H9 (cell line): ENCODE measurements at regions not wholly inside any gene's neighbourhood (a gene's known extent, or its start where the extent isn't known, plus 50 kb on each side); places are given as distances from the start of the nearest gene placed in this dataset.

Experiments used
- DNase-seq: peaks from one replicate; pipeline ENCODE4 v3.0.0-alpha.2; 2017
- H2AFZ ChIP-seq: one replicate; pipeline ENCODE4 v1.6.1; 2013; ENCODE audit warnings: mild to moderate bottlenecking, low read length, control low read depth, moderate library complexity
- H2AK5ac ChIP-seq: 2 replicates; pipeline ENCODE4 v1.6.1; 2013; ENCODE audit warnings: low read length, control low read depth, mixed read lengths; ENCODE audit not compliant: insufficient read length
- H2BK120ac ChIP-seq: one replicate; pipeline ENCODE4 v1.6.1; 2013; ENCODE audit warnings: low read depth, mild to moderate bottlenecking, low read length, control low read depth, inconsistent platforms; ENCODE audit not compliant: poor library complexity, severe bottlenecking
- H2BK12ac ChIP-seq: 2 replicates; pipeline ENCODE4 v1.6.1; 2013; ENCODE audit warnings: low read length, control low read depth, mixed read lengths, low read depth; ENCODE audit not compliant: insufficient read length
- H2BK15ac ChIP-seq: 2 replicates; pipeline ENCODE4 v1.6.1; 2013; ENCODE audit warnings: low read depth, low read length, control low read depth
- H2BK20ac ChIP-seq: one replicate; pipeline ENCODE4 v1.6.1; 2013; ENCODE audit warnings: low read depth, mild to moderate bottlenecking, low read length, control low read depth, inconsistent platforms; ENCODE audit not compliant: poor library complexity, severe bottlenecking
- H2BK5ac ChIP-seq: 2 replicates; pipeline ENCODE4 v1.6.1; 2013; ENCODE audit warnings: low read length, control low read depth, mixed read lengths; ENCODE audit not compliant: insufficient read length
- H3K14ac ChIP-seq: 2 replicates; pipeline ENCODE4 v1.6.1; 2013; ENCODE audit warnings: low read length, control low read depth; ENCODE audit not compliant: insufficient read depth
- H3K18ac ChIP-seq: 2 replicates; pipeline ENCODE4 v1.6.1; 2013; ENCODE audit warnings: low read depth, mild to moderate bottlenecking, mixed read lengths, low read length, control low read depth; ENCODE audit not compliant: insufficient read length
- H3K23ac ChIP-seq: 2 replicates; pipeline ENCODE4 v1.6.1; 2013; ENCODE audit warnings: low read length, control low read depth, mixed read lengths, low read depth; ENCODE audit not compliant: insufficient read length
- H3K23me2 ChIP-seq: 2 replicates; pipeline ENCODE4 v1.6.1; 2013; ENCODE audit warnings: low read depth, mild to moderate bottlenecking, mixed read lengths, low read length, control low read depth; ENCODE audit not compliant: insufficient read length, poor library complexity, severe bottlenecking
- H3K27ac ChIP-seq: 2 replicates; pipeline ENCODE4 v1.5.1; 2013; ENCODE audit warnings: low read length, control low read depth, mixed read lengths, low read depth; ENCODE audit not compliant: insufficient read length
- H3K27me3 ChIP-seq: 2 replicates; pipeline ENCODE4 v1.6.1; 2013; ENCODE audit warnings: low read length, control low read depth, inconsistent platforms; ENCODE audit not compliant: insufficient read depth
- H3K4ac ChIP-seq: 2 replicates; pipeline ENCODE4 v1.6.1; 2013; ENCODE audit warnings: low read depth, mild to moderate bottlenecking, control low read depth, inconsistent platforms, low read length, moderate library complexity
- H3K4me1 ChIP-seq: 2 replicates; pipeline ENCODE4 v1.6.1; 2013; ENCODE audit warnings: low read length, control low read depth, inconsistent platforms; ENCODE audit not compliant: insufficient read depth
- H3K4me2 ChIP-seq: 2 replicates; pipeline ENCODE4 v1.6.1; 2013; ENCODE audit warnings: low read length, control low read depth, mixed read lengths; ENCODE audit not compliant: insufficient read length, insufficient read depth
- H3K56ac ChIP-seq: 2 replicates; pipeline ENCODE4 v1.6.1; 2013; ENCODE audit warnings: low read depth, mild to moderate bottlenecking, mixed read lengths, low read length, control low read depth; ENCODE audit not compliant: insufficient read length
- H3K79me1 ChIP-seq: 2 replicates; pipeline ENCODE4 v1.6.1; 2013; ENCODE audit warnings: low read depth, mild to moderate bottlenecking, moderate library complexity, low read length, control low read depth, inconsistent platforms; ENCODE audit not compliant: insufficient read depth, poor library complexity, severe bottlenecking
- H3K79me2 ChIP-seq: 2 replicates; pipeline ENCODE4 v1.6.1; 2013; ENCODE audit warnings: low read length, control low read depth, inconsistent platforms; ENCODE audit not compliant: insufficient read depth
- H3K9ac ChIP-seq: 2 replicates; pipeline ENCODE4 v1.6.1; 2013; ENCODE audit warnings: low read length, control low read depth, mixed read lengths; ENCODE audit not compliant: insufficient read length; ENCODE audit errors: extremely low read depth
- H3K9me3 ChIP-seq: one replicate; pipeline ENCODE4 v1.6.1; 2013; ENCODE audit warnings: low read depth, low read length, inconsistent platforms; ENCODE audit not compliant: control insufficient read depth
- H3T11ph ChIP-seq: one replicate; pipeline ENCODE4 v1.6.1; 2013; ENCODE audit warnings: mild to moderate bottlenecking, low read length, control low read depth, inconsistent platforms
- H4K20me1 ChIP-seq: one replicate; pipeline ENCODE4 v1.6.1; 2013; ENCODE audit not compliant: control insufficient read depth, insufficient read length, insufficient read depth
- H4K5ac ChIP-seq: 2 replicates; pipeline ENCODE4 v1.6.1; 2013; ENCODE audit warnings: low read depth, mild to moderate bottlenecking, mixed read lengths, low read length, control low read depth; ENCODE audit not compliant: insufficient read length
- H4K8ac ChIP-seq: replicated peaks from 2 replicates; pipeline ENCODE4 v1.6.1; 2013; ENCODE audit warnings: low read length, control low read depth, mixed read lengths, low read depth; ENCODE audit not compliant: insufficient read length
- H4K91ac ChIP-seq: 2 replicates; pipeline ENCODE4 v1.6.1; 2013; ENCODE audit warnings: low read depth, mild to moderate bottlenecking, moderate library complexity, mixed read lengths, low read length, control low read depth; ENCODE audit not compliant: insufficient read length
- H3K27ac Mint-ChIP-seq, 3 experiments: 2 replicates in 2 of 3; 3 replicates in 1 of 3; pipeline ENCODE4 v1.8.0; 2020 to 2021; ENCODE audit warnings: mixed read lengths in 3 of 3, mild to moderate bottlenecking in 1 of 3, moderate library complexity in 1 of 3
- H3K27me3 Mint-ChIP-seq: 2 replicates; pipeline ENCODE4 v1.8.0; 2021; ENCODE audit warnings: low read depth, mild to moderate bottlenecking, moderate library complexity, mixed read lengths
- H3K36me3 Mint-ChIP-seq, 3 experiments: 2 replicates in 2 of 3; 3 replicates in 1 of 3; pipeline ENCODE4 v1.8.0; 2020 to 2021; ENCODE audit warnings: low read depth in 3 of 3, mixed read lengths in 3 of 3; ENCODE audit not compliant: insufficient read depth in 1 of 3
- H3K4me1 Mint-ChIP-seq, 2 experiments: 2 replicates each; pipeline ENCODE4 v1.8.0; 2020; ENCODE audit warnings: mixed read lengths in 2 of 2
- H3K4me3 Mint-ChIP-seq, 2 experiments: 2 replicates in 1 of 2; 3 replicates in 1 of 2; pipeline ENCODE4 v1.8.0; 2020 to 2021; ENCODE audit warnings: mild to moderate bottlenecking in 2 of 2, mixed read lengths in 2 of 2, moderate library complexity in 1 of 2
- H3K9me3 Mint-ChIP-seq, 2 experiments: 2 replicates in 1 of 2; 3 replicates in 1 of 2; pipeline ENCODE4 v1.8.0; 2020; ENCODE audit warnings: mild to moderate bottlenecking in 2 of 2, mixed read lengths in 2 of 2, moderate library complexity in 1 of 2
- CTCF ChIP-seq: fragments of 200-600 bp; sonication (generic); conservative IDR thresholded peaks from 3 replicates; pipeline ENCODE4 v1.8.0; 2021; ENCODE audit warnings: antibody characterized with exemption, mild to moderate bottlenecking
- WGBS: extraction: QIAGEN DNeasy Blood & Tissue Kit; methylation state at CpG from one replicate; pipeline ENCODE4 v1.1.7; 2013; ENCODE audit warnings: missing lambda C conversion rate, low lambda C conversion rate, mixed read lengths; ENCODE audit not compliant: insufficient read length; ENCODE audit errors: extremely low coverage; 5-methylcytosine and 5-hydroxymethylcytosine counted together

DNA sequence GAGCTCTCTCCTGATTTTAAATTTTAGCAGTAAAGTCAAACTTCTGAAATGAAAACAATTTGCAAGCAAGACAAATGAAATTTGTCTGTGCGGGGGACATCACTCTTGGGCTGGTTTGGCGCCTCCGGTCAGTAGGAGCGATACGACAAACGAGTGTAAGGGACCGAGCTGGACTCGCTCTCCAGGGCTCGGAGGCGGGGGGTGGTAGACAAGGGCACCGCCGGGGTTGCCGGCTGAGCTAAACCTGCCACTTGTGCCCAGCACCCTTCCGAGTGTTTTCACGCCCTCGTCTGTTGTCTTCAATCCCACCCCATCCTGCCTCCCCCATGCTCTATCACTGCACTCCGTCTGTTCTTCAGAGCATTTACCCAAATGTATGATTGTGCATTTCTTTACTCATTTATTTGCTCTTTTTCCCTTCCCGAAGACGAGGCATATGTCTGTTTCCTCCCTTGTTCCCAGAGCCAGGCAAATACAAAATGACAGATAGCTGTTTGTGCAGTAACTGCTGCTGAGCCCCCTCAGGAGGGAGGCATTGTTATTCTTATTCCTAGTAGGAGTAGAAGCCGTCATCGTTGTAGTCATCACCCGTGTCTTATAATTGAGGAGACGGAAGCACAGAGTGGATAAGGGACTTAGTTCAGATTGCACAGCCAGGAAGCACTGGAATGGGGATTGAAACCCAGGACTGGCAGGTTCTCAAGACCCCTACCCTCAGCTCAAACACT, 62.8 kb upstream of the APCDD1L start:
- DNase-seq = no peak
- Histone ChIP-seq H2AFZ (no peak overlapping the region), H3K27ac (no peak overlapping the region), H3T11ph (no peak overlapping the region), H2BK15ac (no peak overlapping the region), H4K91ac (no peak overlapping the region), H2BK20ac (no peak overlapping the region), H3K23me2 (no peaks in the 10 kb centered on the region), H3K79me1 (no peaks in the 10 kb centered on the region), H3K9me3 (no peaks in the 10 kb centered on the region), H4K20me1 (no peaks in the 10 kb centered on the region), H4K5ac (no peak overlapping the region), H3K4me1 (no peaks in the 10 kb centered on the region), H3K4ac (no peak overlapping the region), H3K14ac (no peak overlapping the region), H3K23ac (no peak overlapping the region), H3K4me2 (no peak overlapping the region), H3K27me3 (no peaks in the 10 kb centered on the region), H3K18ac (no peak overlapping the region), H2AK5ac (no peak overlapping the region), H3K9ac (no peak overlapping the region), H2BK5ac (no peak overlapping the region), H3K56ac (no peak overlapping the region), H2BK120ac (no peak overlapping the region), H2BK12ac (no peak overlapping the region), H4K8ac (no peak overlapping the region), H3K79me2 (no peaks in the 10 kb centered on the region)
- peaks cover 16 to 18% of the 10 kb centered on the region in 2 experiments for H3K4me1 Mint-ChIP-seq
- no peaks in the 10 kb centered on the region for H3K36me3 Mint-ChIP-seq
- no peak for TF ChIP-seq CTCF
- whole genome bisulfite sequencing = no CpG with 5 or more reads among the region's 23 CpGs
- no peak overlapping the region; a peak in 1 of 5 replicates for H3K4me3 Mint-ChIP-seq
- peaks cover 4 to 9% of the 10 kb centered on the region in 2 experiments; a peak in 4 of 5 replicates for H3K9me3 Mint-ChIP-seq
- peak overlapping the region in 1 of 3 experiments; percentile 4; a peak in 2 of 7 replicates for H3K27ac Mint-ChIP-seq
- peaks cover 15% of the 10 kb centered on the region for H3K27me3 Mint-ChIP-seq
